MM.1S (cell line): ENCODE measurements at regions not wholly inside any gene's neighbourhood (a gene's known extent, or its start where the extent isn't known, plus 50 kb on each side); places are given as distances from the start of the nearest gene placed in this dataset.

Experiments
- DNase-seq: peaks from one replicate; pipeline ENCODE4 v3.0.0-alpha.2; 2015
- H2AFZ ChIP-seq: fragments of 300-600 bp; sonication (generic); 2 replicates; pipeline ENCODE4 v1.6.0; 2016; ENCODE audit warnings: antibody characterized with exemption, low read length
- H3F3A ChIP-seq: fragments of 300-600 bp; sonication (generic); 2 replicates; pipeline ENCODE4 v1.6.1; 2016; ENCODE audit warnings: mild to moderate bottlenecking, antibody characterized with exemption, low read length, moderate library complexity, mixed read lengths; ENCODE audit not compliant: insufficient read depth
- H3K27ac ChIP-seq: fragments of 300-600 bp; sonication (generic); 2 replicates; pipeline ENCODE4 v1.5.1; 2016; ENCODE audit warnings: mild to moderate bottlenecking, low read length
- H3K27me3 ChIP-seq: fragments of 300-600 bp; sonication (generic); replicated peaks from 2 replicates; pipeline ENCODE4 v1.6.0; 2016; ENCODE audit warnings: low read length; ENCODE audit not compliant: insufficient read depth
- H3K36me3 ChIP-seq: fragments of 300-600 bp; sonication (generic); replicated peaks from 2 replicates; pipeline ENCODE4 v1.6.1; 2016; ENCODE audit warnings: mild to moderate bottlenecking, low read length, mixed read lengths; ENCODE audit not compliant: insufficient read depth
- H3K4me1 ChIP-seq: fragments of 300-600 bp; sonication (generic); 2 replicates; pipeline ENCODE4 v1.6.1; 2016; ENCODE audit warnings: low read length, mixed read lengths
- H3K4me2 ChIP-seq: fragments of 300-600 bp; sonication (generic); 2 replicates; pipeline ENCODE4 v1.6.0; 2016; ENCODE audit warnings: low read depth, low read length
- H3K4me3 ChIP-seq: fragments of 300-600 bp; sonication (generic); 2 replicates; pipeline ENCODE4 v1.5.1; 2016; ENCODE audit warnings: low read length, mixed read lengths
- H3K79me2 ChIP-seq: fragments of 300-600 bp; sonication (generic); 2 replicates; pipeline ENCODE4 v1.6.1; 2016; ENCODE audit warnings: mixed run types, low read length, mixed read lengths
- H3K9ac ChIP-seq: fragments of 300-600 bp; sonication (generic); 2 replicates; pipeline ENCODE4 v1.6.1; 2016; ENCODE audit warnings: low read length, mixed read lengths
- H3K9me2 ChIP-seq: fragments of 300-600 bp; sonication (generic); replicated peaks from 2 replicates; pipeline ENCODE4 v1.6.1; 2016; ENCODE audit warnings: mild to moderate bottlenecking, low read length, mixed read lengths; ENCODE audit not compliant: insufficient read depth
- H3K9me3 ChIP-seq: fragments of 300-600 bp; sonication (generic); replicated peaks from 2 replicates; pipeline ENCODE4 v1.6.1; 2016; ENCODE audit warnings: mild to moderate bottlenecking, low read length, mixed read lengths; ENCODE audit not compliant: insufficient read depth
- H4K20me1 ChIP-seq: fragments of 300-600 bp; sonication (generic); 2 replicates; pipeline ENCODE4 v1.6.1; 2016; ENCODE audit warnings: mild to moderate bottlenecking, low read length, moderate library complexity, mixed read lengths; ENCODE audit not compliant: insufficient read depth
- EZH2 ChIP-seq: fragments of 300-600 bp; sonication (generic); optimal IDR thresholded peaks from 2 replicates; pipeline ENCODE3; 2017; ENCODE audit warnings: low read depth, mild to moderate bottlenecking, antibody characterized with exemption, low read length, mixed read lengths
- EZH2phosphoT487 ChIP-seq: fragments of 300-600 bp; sonication (generic); IDR thresholded peaks from 2 replicates; pipeline ENCODE4 v1.6.1; 2018; ENCODE audit warnings: antibody characterized with exemption, low read length
- TF ChIP-seq, protein P1 (sequence below): fragments of 300-600 bp; sonication (generic); IDR thresholded peaks from 2 replicates; pipeline ENCODE4 v1.5.1; 2016; ENCODE audit warnings: antibody characterized with exemption, low read length, mixed read lengths

DNA sequence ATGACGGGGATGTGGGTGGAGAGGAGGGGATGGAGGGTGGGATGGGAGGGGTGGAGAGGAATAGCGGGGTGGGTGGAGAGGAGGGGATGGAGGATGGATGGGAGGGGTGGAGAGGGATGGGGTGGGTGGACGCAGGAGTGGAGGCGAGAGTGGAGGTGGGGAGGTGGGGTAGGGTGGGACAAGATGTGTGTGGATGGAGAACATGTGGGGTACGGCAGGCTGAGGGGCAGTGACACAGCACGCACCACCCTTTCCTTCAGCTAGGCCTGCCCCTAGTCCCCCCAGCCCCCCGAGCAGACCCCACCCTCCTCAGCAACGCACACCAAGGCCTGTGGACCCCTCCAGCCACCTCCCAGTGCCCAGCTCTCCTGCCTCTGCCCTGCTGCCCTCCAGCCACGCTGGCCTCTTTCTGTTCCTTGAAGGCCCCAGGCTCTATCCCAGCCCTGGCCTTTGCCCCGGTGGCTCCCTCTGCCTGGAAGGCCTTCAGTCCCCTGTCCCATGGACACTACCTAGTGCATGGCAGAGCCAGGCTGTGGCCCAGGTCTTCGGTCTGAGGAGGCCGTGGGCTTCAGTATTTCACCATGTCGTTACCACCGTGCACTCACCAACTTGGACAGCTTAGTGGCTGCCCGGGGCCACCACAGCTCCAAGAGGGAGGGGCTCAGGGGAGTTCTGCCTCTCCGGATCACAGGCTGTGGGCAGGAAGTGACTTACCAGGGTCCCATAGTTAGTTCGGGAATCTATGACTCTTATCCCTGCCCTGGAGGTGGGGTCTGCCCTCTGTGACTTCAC is 78.4 kb upstream of the PMEPA1 start:
- Histone ChIP-seq H4K20me1 (no peaks in the 10 kb centered on the region), H3K4me1 (no peaks in the 10 kb centered on the region), H3K27me3 (peaks cover 79% of the 10 kb centered on the region), H3K36me3 (no peaks in the 10 kb centered on the region), H3K9me2 (no peaks in the 10 kb centered on the region), H3K27ac (no peak overlapping the region), H3K4me2 (no peak overlapping the region), H2AFZ (no peak overlapping the region), H3K9ac (no peak overlapping the region), H3F3A (no peaks in the 10 kb centered on the region), H3K9me3 (no peaks in the 10 kb centered on the region), H3K4me3 (no peak overlapping the region), H3K79me2 (no peaks in the 10 kb centered on the region)
- DNase-seq = no peak
- TF ChIP-seq, protein P1, sequence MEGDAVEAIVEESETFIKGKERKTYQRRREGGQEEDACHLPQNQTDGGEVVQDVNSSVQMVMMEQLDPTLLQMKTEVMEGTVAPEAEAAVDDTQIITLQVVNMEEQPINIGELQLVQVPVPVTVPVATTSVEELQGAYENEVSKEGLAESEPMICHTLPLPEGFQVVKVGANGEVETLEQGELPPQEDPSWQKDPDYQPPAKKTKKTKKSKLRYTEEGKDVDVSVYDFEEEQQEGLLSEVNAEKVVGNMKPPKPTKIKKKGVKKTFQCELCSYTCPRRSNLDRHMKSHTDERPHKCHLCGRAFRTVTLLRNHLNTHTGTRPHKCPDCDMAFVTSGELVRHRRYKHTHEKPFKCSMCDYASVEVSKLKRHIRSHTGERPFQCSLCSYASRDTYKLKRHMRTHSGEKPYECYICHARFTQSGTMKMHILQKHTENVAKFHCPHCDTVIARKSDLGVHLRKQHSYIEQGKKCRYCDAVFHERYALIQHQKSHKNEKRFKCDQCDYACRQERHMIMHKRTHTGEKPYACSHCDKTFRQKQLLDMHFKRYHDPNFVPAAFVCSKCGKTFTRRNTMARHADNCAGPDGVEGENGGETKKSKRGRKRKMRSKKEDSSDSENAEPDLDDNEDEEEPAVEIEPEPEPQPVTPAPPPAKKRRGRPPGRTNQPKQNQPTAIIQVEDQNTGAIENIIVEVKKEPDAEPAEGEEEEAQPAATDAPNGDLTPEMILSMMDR = no peak
- TF ChIP-seq EZH2 (no peak), EZH2phosphoT487 (no peak)

DNA sequence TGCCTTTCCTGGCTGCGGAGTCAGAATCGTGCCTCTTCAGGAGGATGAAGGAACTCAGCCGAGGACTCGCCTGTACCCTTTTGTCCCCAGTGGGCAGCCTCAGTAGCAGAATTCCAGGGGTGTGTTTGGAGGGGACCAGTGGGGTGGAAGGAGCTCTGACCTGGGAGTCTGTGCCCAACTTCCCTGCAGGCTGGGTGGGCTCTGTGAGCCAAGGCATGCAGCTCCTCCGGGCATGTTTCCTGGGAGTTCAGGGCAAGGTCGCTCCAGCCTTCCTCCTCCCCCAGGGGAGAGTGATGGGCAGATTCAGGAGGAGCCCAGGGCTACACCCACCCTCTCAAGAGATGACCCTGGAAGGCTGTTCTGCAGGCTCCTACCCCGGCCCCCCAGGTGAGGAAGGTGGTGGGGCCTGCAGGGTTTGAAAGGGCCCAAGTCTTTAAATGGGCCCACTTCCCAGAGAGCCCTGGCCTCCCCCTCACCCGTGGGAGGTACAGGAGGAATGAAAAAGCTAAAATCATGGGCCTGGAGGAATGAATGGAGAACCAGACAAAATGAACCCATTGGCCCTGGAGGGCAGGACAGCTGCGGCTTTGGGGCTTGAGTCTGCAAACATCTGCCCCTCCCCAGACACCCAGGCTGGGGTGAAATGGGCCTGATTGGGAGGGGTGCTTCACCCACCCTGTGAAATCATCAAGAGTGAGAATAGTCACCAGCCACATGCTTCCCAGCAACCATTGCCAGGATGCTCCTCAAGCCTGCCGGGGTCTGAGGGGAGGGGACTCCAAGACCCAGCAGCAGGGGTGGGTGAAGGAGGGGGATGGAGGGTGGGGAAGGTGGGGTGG is 77.6 kb upstream of the PMEPA1 start:
- peaks cover 80% of the 10 kb centered on the region for H3K27me3 ChIP-seq
- H2AFZ ChIP-seq = no peak overlapping the region
- no peaks in the 10 kb centered on the region for H4K20me1 ChIP-seq
- no peaks in the 10 kb centered on the region for H3K9me3 ChIP-seq
- DNase-seq = no peak
- no peaks in the 10 kb centered on the region for H3K36me3 ChIP-seq
- H3K9ac ChIP-seq = no peak overlapping the region
- no peaks in the 10 kb centered on the region for H3K9me2 ChIP-seq
- no peak for TF ChIP-seq EZH2phosphoT487
- TF ChIP-seq, protein P1 = no peak
- no peak for TF ChIP-seq EZH2
- no peak overlapping the region for H3K27ac ChIP-seq
- H3K4me2 ChIP-seq = no peak overlapping the region
- no peak overlapping the region for H3K4me3 ChIP-seq
- no peaks in the 10 kb centered on the region for H3F3A ChIP-seq
- H3K79me2 ChIP-seq = no peaks in the 10 kb centered on the region
- no peaks in the 10 kb centered on the region for H3K4me1 ChIP-seq

DNA sequence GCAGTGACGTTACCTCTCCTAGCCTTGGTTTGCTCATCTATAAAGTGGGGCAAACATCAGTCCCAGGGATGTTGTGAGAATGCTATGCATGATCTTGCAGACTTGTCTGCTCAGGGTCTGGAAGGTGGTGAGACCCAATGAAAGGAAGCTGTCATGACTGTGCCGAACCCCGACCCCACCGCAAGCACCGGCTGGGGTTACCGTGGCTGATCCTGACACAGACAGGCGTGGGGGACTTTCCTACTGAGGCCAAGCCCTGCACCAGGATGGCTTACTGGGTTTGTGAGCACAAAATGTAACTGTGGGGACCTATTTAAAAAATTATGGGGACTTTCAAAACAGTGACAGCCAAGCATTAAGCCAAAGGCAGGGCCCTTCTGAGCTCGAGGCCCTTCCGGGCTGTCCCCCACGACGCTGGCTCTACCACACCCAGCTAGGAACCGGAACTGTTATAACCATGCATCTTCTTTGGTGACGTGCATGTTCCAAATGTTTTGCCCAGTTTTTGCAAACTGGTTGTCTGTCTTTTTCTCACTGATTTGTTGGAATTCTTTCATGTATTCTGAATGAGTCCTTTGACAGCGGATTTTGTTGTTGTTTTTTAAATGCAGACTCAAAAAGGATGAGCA is 76.6 kb upstream of the PMEPA1 start:
- TF ChIP-seq EZH2phosphoT487 = no peak
- no peaks in the 10 kb centered on the region for H3K9me2 ChIP-seq

More for the DNA sequence above, 76.6 kb upstream of the PMEPA1 start:
- no peaks in the 10 kb centered on the region for H3K79me2 ChIP-seq
- no peaks in the 10 kb centered on the region for H4K20me1 ChIP-seq
- no peaks in the 10 kb centered on the region for H3K36me3 ChIP-seq
- H2AFZ ChIP-seq = no peak overlapping the region
- no peak overlapping the region for H3K4me3 ChIP-seq
- H3K27me3 ChIP-seq = peaks cover 78% of the 10 kb centered on the region
- no peak overlapping the region for H3K4me2 ChIP-seq
- no peak overlapping the region for H3K9ac ChIP-seq
- no peak for DNase-seq
- no peaks in the 10 kb centered on the region for H3K4me1 ChIP-seq
- H3K9me3 ChIP-seq = no peaks in the 10 kb centered on the region
- no peaks in the 10 kb centered on the region for H3F3A ChIP-seq
- H3K27ac ChIP-seq = no peak overlapping the region
